SK-N-SH (cell line): ENCODE measurements at regions not wholly inside any gene's neighbourhood (a gene's known extent, or its start where the extent isn't known, plus 50 kb on each side); places are given as distances from the start of the nearest gene placed in this dataset.

Experiments
- CTCF ChIA-PET: fragments of 300-600, 350-600 bp; formaldehyde crosslinking; extraction: SDS; loops from one replicate; lab custom pipeline; 2021; lab: Yijun Ruan, JAX
- POLR2A ChIA-PET: fragments of 350-600 bp; sonication (Branson Sonifier 250); formaldehyde crosslinking; extraction: SDS; loops from one replicate; lab custom pipeline; 2020; ENCODE audit warnings: antibody characterized with exemption, inconsistent platforms; lab: Yijun Ruan, JAX
- DNase-seq: peaks from one replicate; pipeline ENCODE4 v3.0.0; 2012
- H2AFZ ChIP-seq: fragments of 200-600 bp; sonication (generic); 2 replicates; pipeline ENCODE4 v1.8.1; 2016; ENCODE audit warnings: antibody characterized with exemption, mild to moderate bottlenecking, low read depth
- H3F3A ChIP-seq: fragments of 200-600 bp; sonication (generic); replicated peaks from 2 replicates; pipeline ENCODE3; 2016; ENCODE audit warnings: antibody characterized with exemption, mild to moderate bottlenecking; ENCODE audit not compliant: insufficient read depth
- H3K27ac ChIP-seq, 2 experiments: fragments of 200-500 bp in 1 of 2; fragments of 200-600 bp in 1 of 2; sonication (Bioruptor generic) in 1 of 2; sonication (generic), shearing (Covaris generic) in 1 of 2; 2 replicates each; pipeline versions ENCODE4 v1.5.1 to v1.6.1; 2014 to 2016; ENCODE audit warnings: low read depth in 2 of 2, inconsistent platforms in 1 of 2, low read length in 1 of 2, mild to moderate bottlenecking in 1 of 2, mixed read lengths in 1 of 2
- H3K27me3 ChIP-seq: fragments of 200-600 bp; sonication (generic), shearing (Covaris generic); 2 replicates; pipeline ENCODE4 v1.6.1; 2016; ENCODE audit warnings: mixed run types; ENCODE audit not compliant: insufficient read depth
- H3K36me3 ChIP-seq, 2 experiments: fragments of 200-500 bp in 1 of 2; fragments of 200-600 bp in 1 of 2; sonication (Bioruptor generic) in 1 of 2; sonication (generic) in 1 of 2; replicated peaks in 1 of 2; 2 replicates each; pipeline versions ENCODE3 to v1.5.1; 2014 to 2016; ENCODE audit warnings: low read length in 1 of 2, mild to moderate bottlenecking in 1 of 2; ENCODE audit not compliant: insufficient read depth in 2 of 2, control insufficient read depth in 1 of 2
- H3K4me1 ChIP-seq, 2 experiments: fragments of 200-500 bp in 1 of 2; fragments of 200-600 bp in 1 of 2; sonication (Bioruptor generic) in 1 of 2; sonication (generic), shearing (Covaris generic) in 1 of 2; 2 replicates each; pipeline versions ENCODE4 v1.5.1 to v1.6.1; 2014 to 2016; ENCODE audit warnings: low read depth in 1 of 2, low read length in 1 of 2, mixed run types in 1 of 2; ENCODE audit not compliant: insufficient read depth in 2 of 2, control insufficient read depth in 1 of 2
- H3K4me2 ChIP-seq: fragments of 200-600 bp; sonication (generic), shearing (Covaris generic); 2 replicates; pipeline ENCODE4 v1.6.1; 2017; ENCODE audit warnings: mixed run types
- H3K4me3 ChIP-seq, 2 experiments: fragments of 200-500 bp in 1 of 2; fragments of 200-600 bp in 1 of 2; sonication (Bioruptor generic) in 1 of 2; sonication (generic), shearing (Covaris generic) in 1 of 2; 2 replicates each; pipeline versions ENCODE4 v1.5.1 to v1.8.1; 2014 to 2016; ENCODE audit warnings: low read depth in 2 of 2, inconsistent platforms in 1 of 2, low read length in 1 of 2, mild to moderate bottlenecking in 1 of 2, mixed read lengths in 1 of 2, moderate library complexity in 1 of 2
- H3K79me2 ChIP-seq: fragments of 200-600 bp; sonication (generic); 2 replicates; pipeline ENCODE4 v1.8.1; 2017; ENCODE audit warnings: mild to moderate bottlenecking; ENCODE audit not compliant: insufficient read depth
- H3K9ac ChIP-seq: fragments of 200-600 bp; sonication (generic); 2 replicates; pipeline ENCODE4 v1.6.1; 2017; ENCODE audit warnings: mixed run types
- H3K9me2 ChIP-seq: fragments of 200-600 bp; sonication (generic); 2 replicates; pipeline ENCODE4 v1.6.1; 2017; ENCODE audit warnings: mixed run types
- H3K9me3 ChIP-seq: fragments of 200-600 bp; sonication (generic); 2 replicates; pipeline ENCODE4 v1.6.1; 2017; ENCODE audit warnings: mixed run types, mild to moderate bottlenecking, moderate library complexity
- H4K20me1 ChIP-seq: fragments of 200-600 bp; sonication (generic); 2 replicates; pipeline ENCODE4 v1.6.1; 2017; ENCODE audit warnings: mild to moderate bottlenecking, mixed run types; ENCODE audit not compliant: insufficient read depth
- EP300 ChIP-seq, 2 experiments: IDR thresholded peaks; 2 replicates each; pipeline versions ENCODE4 v1.4.0 to v1.6.1; 2012; ENCODE audit warnings: borderline replicate concordance in 1 of 2, low read depth in 1 of 2, low read length in 1 of 2
- FOSL2 ChIP-seq: IDR thresholded peaks from 2 replicates; pipeline ENCODE4 v1.4.0; 2012; ENCODE audit warnings: low read depth, mild to moderate bottlenecking, moderate library complexity, borderline replicate concordance
- FOXM1 ChIP-seq: IDR thresholded peaks from 2 replicates; pipeline ENCODE4 v1.4.0; 2012; ENCODE audit warnings: low read depth, mild to moderate bottlenecking
- MEF2A ChIP-seq: IDR thresholded peaks from 2 replicates; pipeline ENCODE4 v1.4.0; 2012; ENCODE audit warnings: low read depth, borderline replicate concordance
- NFIC ChIP-seq: IDR thresholded peaks from 2 replicates; pipeline ENCODE4 v1.4.0; 2012; ENCODE audit warnings: borderline replicate concordance
- POLR2AphosphoS5 ChIP-seq: IDR thresholded peaks from 2 replicates; pipeline ENCODE4 v1.6.1; 2012; ENCODE audit warnings: low read depth, low read length
- RCOR1 ChIP-seq: fragments of 150-350 bp; IDR thresholded peaks from 2 replicates; pipeline ENCODE4 v1.6.1; 2017; ENCODE audit warnings: antibody characterized with exemption, low read length
- RFX5 ChIP-seq: IDR thresholded peaks from 2 replicates; pipeline ENCODE4 v1.6.1; 2012; ENCODE audit warnings: mild to moderate bottlenecking, improper control_type of control experiment, low read length
- RXRA ChIP-seq: IDR thresholded peaks from 2 replicates; pipeline ENCODE4 v1.4.0; 2012; ENCODE audit warnings: low read depth, mild to moderate bottlenecking, borderline replicate concordance
- SIN3A ChIP-seq: IDR thresholded peaks from 2 replicates; pipeline ENCODE4 v1.6.1; 2012; ENCODE audit warnings: low read depth, mild to moderate bottlenecking, low read length, moderate library complexity, borderline replicate concordance
- TCF12 ChIP-seq: IDR thresholded peaks from 2 replicates; pipeline ENCODE4 v1.4.0; 2012
- TEAD4 ChIP-seq: IDR thresholded peaks from 2 replicates; pipeline ENCODE4 v1.4.0; 2012; ENCODE audit warnings: mild to moderate bottlenecking, borderline replicate concordance; ENCODE audit not compliant: insufficient read depth
- WGBS: methylation state at CpG from one replicate; pipeline ENCODE4 v1.1.6; 2017; ENCODE audit warnings: low lambda C conversion rate; 5-methylcytosine and 5-hydroxymethylcytosine counted together
- TF ChIP-seq, protein P1 (sequence below): fragments of 150-350 bp; IDR thresholded peaks from 2 replicates; pipeline ENCODE4 v1.6.1; 2017; ENCODE audit warnings: antibody characterized with exemption, low read length, low read depth, borderline replicate concordance
- TF ChIP-seq, protein P2 (sequence below): fragments of 200-600 bp; sonication (generic); IDR thresholded peaks from 2 replicates; pipeline ENCODE4 v1.6.1; 2017; ENCODE audit warnings: antibody characterized with exemption, mild to moderate bottlenecking, moderate library complexity
- TF ChIP-seq, protein P3 (sequence below): IDR thresholded peaks from 2 replicates; pipeline ENCODE4 v1.6.1; 2012; ENCODE audit warnings: mild to moderate bottlenecking, low read depth, low read length, moderate library complexity
- TF ChIP-seq, protein P4 (sequence below): IDR thresholded peaks from 2 replicates; pipeline ENCODE4 v1.4.0; 2012; ENCODE audit warnings: low read depth, borderline replicate concordance

DNA sequence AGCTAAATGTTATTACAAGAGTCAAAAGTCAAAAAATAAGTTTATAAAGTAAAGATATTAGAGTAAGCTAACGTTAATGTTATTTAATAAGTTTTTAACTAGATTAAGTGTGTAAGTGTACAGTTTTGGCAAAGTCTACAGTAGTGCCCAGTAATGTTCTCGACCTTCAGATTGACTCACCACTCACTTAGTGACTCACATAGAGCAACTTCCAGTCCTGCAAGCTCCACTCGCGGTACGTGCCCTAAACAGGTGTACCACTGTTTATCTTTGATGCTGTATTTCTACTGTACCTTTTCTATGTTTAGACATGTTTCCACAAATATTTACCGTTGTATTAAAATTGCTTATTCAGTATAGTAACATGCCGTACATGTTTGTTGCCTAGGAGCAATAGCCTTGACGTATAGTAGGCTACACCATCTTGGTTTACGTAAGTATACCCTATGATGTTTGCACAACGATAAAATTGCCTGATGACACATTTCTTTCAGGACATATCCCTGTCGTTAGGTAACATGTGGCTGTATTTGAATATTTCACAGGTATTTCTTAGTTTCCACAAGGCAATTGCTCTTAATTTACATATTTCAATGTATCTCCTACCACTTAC lies 1641.9 kb upstream of the PIK3C3 start:
- H3K79me2 ChIP-seq = no peaks in the 10 kb centered on the region
- no peak overlapping the region for H2AFZ ChIP-seq
- H3K4me3 ChIP-seq = no peak overlapping the region
- TF ChIP-seq SIN3A = no peak
- no peak for TF ChIP-seq RFX5
- TF ChIP-seq TCF12 = no peak
- TF ChIP-seq, protein P1, sequence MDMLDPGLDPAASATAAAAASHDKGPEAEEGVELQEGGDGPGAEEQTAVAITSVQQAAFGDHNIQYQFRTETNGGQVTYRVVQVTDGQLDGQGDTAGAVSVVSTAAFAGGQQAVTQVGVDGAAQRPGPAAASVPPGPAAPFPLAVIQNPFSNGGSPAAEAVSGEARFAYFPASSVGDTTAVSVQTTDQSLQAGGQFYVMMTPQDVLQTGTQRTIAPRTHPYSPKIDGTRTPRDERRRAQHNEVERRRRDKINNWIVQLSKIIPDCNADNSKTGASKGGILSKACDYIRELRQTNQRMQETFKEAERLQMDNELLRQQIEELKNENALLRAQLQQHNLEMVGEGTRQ = no peak
- TF ChIP-seq POLR2AphosphoS5 = no peak
- TF ChIP-seq NFIC = no peak
- TF ChIP-seq FOXM1 = no peak
- no peak for TF ChIP-seq RXRA
- TF ChIP-seq TEAD4 = no peak
- TF ChIP-seq, protein P2, sequence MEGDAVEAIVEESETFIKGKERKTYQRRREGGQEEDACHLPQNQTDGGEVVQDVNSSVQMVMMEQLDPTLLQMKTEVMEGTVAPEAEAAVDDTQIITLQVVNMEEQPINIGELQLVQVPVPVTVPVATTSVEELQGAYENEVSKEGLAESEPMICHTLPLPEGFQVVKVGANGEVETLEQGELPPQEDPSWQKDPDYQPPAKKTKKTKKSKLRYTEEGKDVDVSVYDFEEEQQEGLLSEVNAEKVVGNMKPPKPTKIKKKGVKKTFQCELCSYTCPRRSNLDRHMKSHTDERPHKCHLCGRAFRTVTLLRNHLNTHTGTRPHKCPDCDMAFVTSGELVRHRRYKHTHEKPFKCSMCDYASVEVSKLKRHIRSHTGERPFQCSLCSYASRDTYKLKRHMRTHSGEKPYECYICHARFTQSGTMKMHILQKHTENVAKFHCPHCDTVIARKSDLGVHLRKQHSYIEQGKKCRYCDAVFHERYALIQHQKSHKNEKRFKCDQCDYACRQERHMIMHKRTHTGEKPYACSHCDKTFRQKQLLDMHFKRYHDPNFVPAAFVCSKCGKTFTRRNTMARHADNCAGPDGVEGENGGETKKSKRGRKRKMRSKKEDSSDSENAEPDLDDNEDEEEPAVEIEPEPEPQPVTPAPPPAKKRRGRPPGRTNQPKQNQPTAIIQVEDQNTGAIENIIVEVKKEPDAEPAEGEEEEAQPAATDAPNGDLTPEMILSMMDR = no peak
- no peaks in the 10 kb centered on the region for H3K4me1 ChIP-seq
- no peak for DNase-seq
- no peaks in the 10 kb centered on the region for H3K9me3 ChIP-seq
- CTCF ChIA-PET = interaction anchor here (0.7 kb wide), 1 partner anchor 1291 kb away, joined by 3 read pairs; no protein-coding TSS in a partner anchor
- H3K9ac ChIP-seq = no peak overlapping the region
- no peaks in the 10 kb centered on the region for H3K9me2 ChIP-seq
- POLR2A ChIA-PET = no interaction called here
- no peak overlapping the region for H3K4me2 ChIP-seq
- H3K27ac ChIP-seq = no peak overlapping the region
- H3K36me3 ChIP-seq = no peaks in the 10 kb centered on the region
- 53% methylated on average over 11 of the region's 11 CpGs for WGBS
- no peaks in the 10 kb centered on the region for H4K20me1 ChIP-seq
- H3F3A ChIP-seq = no peaks in the 10 kb centered on the region
- no peaks in the 10 kb centered on the region for H3K27me3 ChIP-seq

DNA sequence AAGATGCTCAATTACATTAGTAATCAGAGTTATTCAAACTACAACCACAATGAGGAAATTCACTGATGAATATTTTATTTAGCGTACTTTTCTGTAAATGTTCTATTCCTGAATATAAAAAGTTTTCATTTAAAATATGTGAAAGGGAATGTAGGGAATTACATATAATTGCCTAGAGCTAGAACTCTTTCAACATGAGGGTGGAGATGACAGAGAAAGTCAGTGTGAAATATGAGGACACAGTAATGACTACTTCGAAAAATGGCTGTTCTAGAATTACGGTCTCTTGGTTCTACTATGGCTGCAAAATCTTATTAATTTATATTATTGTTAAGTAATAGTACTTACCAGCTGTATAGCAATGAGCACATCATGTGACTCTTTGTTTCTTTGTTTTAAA lies 1647.4 kb upstream of the PIK3C3 start:
- H3K27ac ChIP-seq = no peak overlapping the region
- H3F3A ChIP-seq = no peaks in the 10 kb centered on the region
- no peaks in the 10 kb centered on the region for H3K36me3 ChIP-seq
- peaks cover 3% of the 10 kb centered on the region; the same call in 1 of the 2 replicates for H3K9me3 ChIP-seq
- TF ChIP-seq MEF2A (no peak), FOSL2 (no peak), EP300 (IDR thresholded peaks at IDR 0.05; ENCODE audit: borderline replicate concordance in 1 of 2, low read depth in 1 of 2, low read length in 1 of 2) (no peak), RCOR1 (no peak), FOXM1 (no peak), TCF12 (no peak)
- TF ChIP-seq, protein P3, sequence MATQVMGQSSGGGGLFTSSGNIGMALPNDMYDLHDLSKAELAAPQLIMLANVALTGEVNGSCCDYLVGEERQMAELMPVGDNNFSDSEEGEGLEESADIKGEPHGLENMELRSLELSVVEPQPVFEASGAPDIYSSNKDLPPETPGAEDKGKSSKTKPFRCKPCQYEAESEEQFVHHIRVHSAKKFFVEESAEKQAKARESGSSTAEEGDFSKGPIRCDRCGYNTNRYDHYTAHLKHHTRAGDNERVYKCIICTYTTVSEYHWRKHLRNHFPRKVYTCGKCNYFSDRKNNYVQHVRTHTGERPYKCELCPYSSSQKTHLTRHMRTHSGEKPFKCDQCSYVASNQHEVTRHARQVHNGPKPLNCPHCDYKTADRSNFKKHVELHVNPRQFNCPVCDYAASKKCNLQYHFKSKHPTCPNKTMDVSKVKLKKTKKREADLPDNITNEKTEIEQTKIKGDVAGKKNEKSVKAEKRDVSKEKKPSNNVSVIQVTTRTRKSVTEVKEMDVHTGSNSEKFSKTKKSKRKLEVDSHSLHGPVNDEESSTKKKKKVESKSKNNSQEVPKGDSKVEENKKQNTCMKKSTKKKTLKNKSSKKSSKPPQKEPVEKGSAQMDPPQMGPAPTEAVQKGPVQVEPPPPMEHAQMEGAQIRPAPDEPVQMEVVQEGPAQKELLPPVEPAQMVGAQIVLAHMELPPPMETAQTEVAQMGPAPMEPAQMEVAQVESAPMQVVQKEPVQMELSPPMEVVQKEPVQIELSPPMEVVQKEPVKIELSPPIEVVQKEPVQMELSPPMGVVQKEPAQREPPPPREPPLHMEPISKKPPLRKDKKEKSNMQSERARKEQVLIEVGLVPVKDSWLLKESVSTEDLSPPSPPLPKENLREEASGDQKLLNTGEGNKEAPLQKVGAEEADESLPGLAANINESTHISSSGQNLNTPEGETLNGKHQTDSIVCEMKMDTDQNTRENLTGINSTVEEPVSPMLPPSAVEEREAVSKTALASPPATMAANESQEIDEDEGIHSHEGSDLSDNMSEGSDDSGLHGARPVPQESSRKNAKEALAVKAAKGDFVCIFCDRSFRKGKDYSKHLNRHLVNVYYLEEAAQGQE = no peak
- TF ChIP-seq, protein P4, sequence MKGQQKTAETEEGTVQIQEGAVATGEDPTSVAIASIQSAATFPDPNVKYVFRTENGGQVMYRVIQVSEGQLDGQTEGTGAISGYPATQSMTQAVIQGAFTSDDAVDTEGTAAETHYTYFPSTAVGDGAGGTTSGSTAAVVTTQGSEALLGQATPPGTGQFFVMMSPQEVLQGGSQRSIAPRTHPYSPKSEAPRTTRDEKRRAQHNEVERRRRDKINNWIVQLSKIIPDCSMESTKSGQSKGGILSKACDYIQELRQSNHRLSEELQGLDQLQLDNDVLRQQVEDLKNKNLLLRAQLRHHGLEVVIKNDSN = no peak
- TF ChIP-seq, protein P2 = no peak
- no peak overlapping the region for H3K9ac ChIP-seq
- ChIA-PET CTCF (no interaction called here), POLR2A (no interaction called here)
- no peaks in the 10 kb centered on the region for H3K4me1 ChIP-seq
- no peak overlapping the region for H3K4me3 ChIP-seq
- H3K79me2 ChIP-seq = no peaks in the 10 kb centered on the region
- H4K20me1 ChIP-seq = no peaks in the 10 kb centered on the region
- H3K27me3 ChIP-seq = no peaks in the 10 kb centered on the region
- no peak overlapping the region for H2AFZ ChIP-seq
- 77% methylated on average over 3 of the region's 3 CpGs for WGBS
- H3K9me2 ChIP-seq = no peaks in the 10 kb centered on the region
- no peak for DNase-seq
- H3K4me2 ChIP-seq = no peak overlapping the region
